IMR-90 (cell line): ENCODE measurements at regions not wholly inside any gene's neighbourhood (a gene's known extent, or its start where the extent isn't known, plus 50 kb on each side); places are given as distances from the start of the nearest gene placed in this dataset.

Experiments
- ATAC-seq: fragments of 200-7000 bp; cut with Tn5 transposase; 2 replicates; pipeline ENCODE4 v1.9.1; 2020; ENCODE audit warnings: low read depth, mild to moderate bottlenecking, moderate library complexity
- BruUV-seq: library from RNA; stranded (reverse); fragments of 400-500 nt; replicated peaks from 2 replicates; lab custom pipeline; 2021; lab: Mats Ljungman, UMichigan
- CTCF ChIA-PET: fragments of 300-600 bp; formaldehyde crosslinking; extraction: SDS; loops from one replicate; lab custom pipeline; 2021; ENCODE audit warnings: antibody characterized with exemption; lab: Yijun Ruan, JAX
- POLR2A ChIA-PET: fragments of 300-600 bp; sonication (Branson Sonifier 250); formaldehyde crosslinking; loops from one replicate; lab custom pipeline; 2022; ENCODE audit warnings: antibody characterized with exemption; ENCODE audit not compliant: unreplicated experiment; lab: Charles Lee
- DNase-seq: peaks from one replicate; pipeline ENCODE4 v3.0.0; 2013
- H2AFZ ChIP-seq: replicated peaks from 2 replicates; pipeline ENCODE3; 2013; ENCODE audit warnings: low read length, mild to moderate bottlenecking; ENCODE audit not compliant: poor library complexity
- H2AK5ac ChIP-seq: 2 replicates; pipeline ENCODE4 v1.6.1; 2013; ENCODE audit warnings: low read depth, low read length, inconsistent platforms
- H2AK9ac ChIP-seq: replicated peaks from 2 replicates; pipeline ENCODE3; 2013; ENCODE audit warnings: mild to moderate bottlenecking, low read depth, low read length, moderate library complexity; ENCODE audit not compliant: poor library complexity
- H2BK120ac ChIP-seq: 2 replicates; pipeline ENCODE4 v1.6.1; 2013; ENCODE audit warnings: low read depth, low read length, inconsistent platforms
- H2BK15ac ChIP-seq: 3 replicates; pipeline ENCODE4 v1.6.1; 2013; ENCODE audit warnings: low read depth, low read length, inconsistent platforms
- H2BK20ac ChIP-seq: 2 replicates; pipeline ENCODE4 v1.6.1; 2013; ENCODE audit warnings: low read depth, mild to moderate bottlenecking, inconsistent platforms, low read length, moderate library complexity
- H2BK5ac ChIP-seq: 2 replicates; pipeline ENCODE4 v1.6.1; 2013; ENCODE audit warnings: mild to moderate bottlenecking, low read depth, low read length, inconsistent platforms; ENCODE audit not compliant: poor library complexity, severe bottlenecking
- H3K14ac ChIP-seq: replicated peaks from 2 replicates; pipeline ENCODE4 v1.6.1; 2013; ENCODE audit warnings: low read depth, low read length, inconsistent platforms
- H3K18ac ChIP-seq: 2 replicates; pipeline ENCODE4 v1.6.1; 2013; ENCODE audit warnings: low read depth, low read length, control low read depth
- H3K23ac ChIP-seq: 2 replicates; pipeline ENCODE4 v1.6.1; 2013; ENCODE audit warnings: low read depth, low read length, inconsistent platforms
- H3K27ac ChIP-seq: 2 replicates; pipeline ENCODE4 v1.5.1; 2013; ENCODE audit warnings: mild to moderate bottlenecking, control low read depth, low read length; ENCODE audit not compliant: insufficient read depth
- H3K27me3 ChIP-seq: 2 replicates; pipeline ENCODE4 v1.6.1; 2013; ENCODE audit warnings: low read length; ENCODE audit not compliant: control insufficient read depth, insufficient read depth
- H3K36me3 ChIP-seq: 2 replicates; pipeline ENCODE4 v1.6.1; 2013; ENCODE audit warnings: low read length, mixed read lengths; ENCODE audit not compliant: control insufficient read depth, insufficient read depth
- H3K4ac ChIP-seq: 2 replicates; pipeline ENCODE4 v1.6.1; 2013; ENCODE audit warnings: low read depth, low read length, inconsistent platforms
- H3K4me1 ChIP-seq: 2 replicates; pipeline ENCODE4 v1.6.1; 2013; ENCODE audit warnings: low read length, mixed read lengths; ENCODE audit not compliant: control insufficient read depth, insufficient read depth
- H3K4me2 ChIP-seq: 2 replicates; pipeline ENCODE4 v1.6.1; 2013; ENCODE audit warnings: low read depth, mild to moderate bottlenecking, control low read depth, low read length, moderate library complexity
- H3K4me3 ChIP-seq: 2 replicates; pipeline ENCODE4 v1.5.1; 2013; ENCODE audit warnings: low read depth, mild to moderate bottlenecking, control low read depth, low read length, moderate library complexity; ENCODE audit not compliant: insufficient read depth
- H3K56ac ChIP-seq: 2 replicates; pipeline ENCODE4 v1.6.1; 2013; ENCODE audit warnings: low read length, inconsistent platforms; ENCODE audit not compliant: insufficient read depth; ENCODE audit errors: extremely low read depth
- H3K79me1 ChIP-seq, 2 experiments: 2 replicates each; pipeline ENCODE4 v1.6.1; 2013; ENCODE audit warnings: low read length in 2 of 2, inconsistent platforms in 1 of 2, low read depth in 1 of 2
- H3K9ac ChIP-seq: 2 replicates; pipeline ENCODE4 v1.6.1; 2013; ENCODE audit warnings: low read depth, low read length, control low read depth
- H3K9me1 ChIP-seq: 2 replicates; pipeline ENCODE4 v1.6.1; 2013; ENCODE audit warnings: low read length, inconsistent platforms; ENCODE audit not compliant: insufficient read depth
- H3K9me3 ChIP-seq: 2 replicates; pipeline ENCODE4 v1.6.1; 2013; ENCODE audit warnings: low read length; ENCODE audit not compliant: control insufficient read depth, insufficient read depth
- H4K20me1 ChIP-seq: 2 replicates; pipeline ENCODE4 v1.6.1; 2013; ENCODE audit warnings: low read length, inconsistent platforms; ENCODE audit not compliant: insufficient read depth
- H4K5ac ChIP-seq: 2 replicates; pipeline ENCODE4 v1.6.1; 2013; ENCODE audit warnings: mild to moderate bottlenecking, low read depth, low read length, control low read depth
- H4K8ac ChIP-seq, 2 experiments: 2 replicates each; pipeline ENCODE4 v1.6.1; 2013; ENCODE audit warnings: low read depth in 2 of 2, low read length in 2 of 2, control low read depth in 1 of 2, inconsistent platforms in 1 of 2
- H4K91ac ChIP-seq: 2 replicates; pipeline ENCODE4 v1.6.1; 2013; ENCODE audit warnings: low read depth, low read length, inconsistent platforms; ENCODE audit not compliant: insufficient read depth
- MAFK ChIP-seq: IDR thresholded peaks from 2 replicates; pipeline ENCODE4 v1.6.1; 2012; ENCODE audit warnings: low read depth, low read length, improper control_type of control experiment
- MXI1 ChIP-seq: IDR thresholded peaks from 2 replicates; pipeline ENCODE4 v1.6.1; 2012; ENCODE audit warnings: low read depth, mild to moderate bottlenecking, low read length, moderate library complexity, borderline replicate concordance
- RFX5 ChIP-seq: IDR thresholded peaks from 2 replicates; pipeline ENCODE4 v1.8.0; 2012; ENCODE audit warnings: low read depth, mild to moderate bottlenecking, low read length, moderate library complexity
- WGBS, 2 experiments: methylation state at CpG; one replicate each; pipeline versions ENCODE4 v1.1.5 to v1.1.7; 2013; ENCODE audit warnings: missing lambda C conversion rate in 2 of 2; ENCODE audit not compliant: insufficient read length in 1 of 2; ENCODE audit errors: extremely low coverage in 2 of 2; 5-methylcytosine and 5-hydroxymethylcytosine counted together
- dilution Hi-C: fragments of 300-500 bp; cut with HindIII; formaldehyde crosslinking; loops from one replicate; pipeline ENCODE4 v1.14.3; 2018; ENCODE audit warnings: low sequenced_read_pairs; ENCODE audit not compliant: unreplicated experiment
- in situ Hi-C: fragments of 300-500 bp; cut with MboI; formaldehyde crosslinking; loops from 3 replicates; pipeline ENCODE4 v1.14.3; 2019; ENCODE audit warnings: low sequenced_read_pairs, inconsistent platforms, mixed read lengths
- intact Hi-C: fragments of 100-400 bp; cut with micrococcal nuclease; formaldehyde crosslinking; loops from 2 replicates; pipeline ENCODE4 v1.10.0; 2022
- TF ChIP-seq, protein P1 (sequence below): fragments of 150-350 bp; IDR thresholded peaks from 2 replicates; pipeline ENCODE4 v1.6.1; 2017; ENCODE audit warnings: mild to moderate bottlenecking, antibody characterized with exemption, low read length, low read depth

DNA sequence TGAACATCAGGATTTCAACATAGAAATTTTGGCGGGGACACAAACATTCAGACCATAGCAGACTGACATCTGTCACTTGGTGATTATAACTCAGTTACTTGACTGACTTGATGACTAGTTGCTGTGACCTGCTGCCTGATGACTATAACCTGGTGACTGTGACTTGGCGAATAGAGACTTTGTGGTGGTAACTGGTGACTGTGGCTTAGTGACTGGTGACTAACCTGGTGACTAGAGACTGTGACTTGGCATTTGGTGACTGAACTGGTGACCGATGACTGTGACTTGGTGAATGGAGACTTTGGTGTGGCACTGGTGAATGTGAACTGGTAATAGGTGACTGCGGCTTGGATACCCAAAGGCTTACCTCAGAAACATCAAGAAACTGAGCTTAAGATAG lies 563.1 kb upstream of the FAM98A start:
- Histone ChIP-seq H3K27me3 (no peaks in the 10 kb centered on the region), H3K56ac (no peak overlapping the region), H3K79me1 (no peaks in the 10 kb centered on the region), H3K18ac (no peak overlapping the region), H2AFZ (no peak overlapping the region), H4K5ac (no peak overlapping the region), H3K14ac (no peak overlapping the region), H3K4ac (no peak overlapping the region), H3K23ac (no peak overlapping the region), H2BK20ac (no peak overlapping the region), H3K9ac (no peak overlapping the region), H2AK9ac (no peak overlapping the region), H3K27ac (no peak overlapping the region), H3K4me1 (no peaks in the 10 kb centered on the region), H3K9me1 (no peaks in the 10 kb centered on the region), H2BK120ac (no peak overlapping the region), H2BK15ac (no peak overlapping the region), H3K4me3 (no peak overlapping the region), H4K8ac (no peak overlapping the region), H3K36me3 (no peaks in the 10 kb centered on the region), H2BK5ac (no peak overlapping the region), H3K4me2 (no peak overlapping the region), H4K91ac (no peak overlapping the region), H2AK5ac (no peak overlapping the region), H3K9me3 (peaks cover 4% of the 10 kb centered on the region; the same call in 1 of the 2 replicates), H4K20me1 (no peaks in the 10 kb centered on the region)
- DNase-seq (no peak), ATAC-seq (no peak)
- intact Hi-C loops (no loop called here), dilution Hi-C loops (no loop called here), in situ Hi-C loops (no loop called here)
- CTCF ChIA-PET = no interaction called here
- POLR2A ChIA-PET = no interaction called here
- no TSS peak for BruUV-seq
- 73% methylated on average over 3 of the region's 4 CpGs; no CpG with 5 or more reads in 1 of the 2 experiments for WGBS, 2 experiments
- no peak for TF ChIP-seq MAFK
- TF ChIP-seq MXI1 = no peak
- no peak for TF ChIP-seq RFX5
- TF ChIP-seq, protein P1, sequence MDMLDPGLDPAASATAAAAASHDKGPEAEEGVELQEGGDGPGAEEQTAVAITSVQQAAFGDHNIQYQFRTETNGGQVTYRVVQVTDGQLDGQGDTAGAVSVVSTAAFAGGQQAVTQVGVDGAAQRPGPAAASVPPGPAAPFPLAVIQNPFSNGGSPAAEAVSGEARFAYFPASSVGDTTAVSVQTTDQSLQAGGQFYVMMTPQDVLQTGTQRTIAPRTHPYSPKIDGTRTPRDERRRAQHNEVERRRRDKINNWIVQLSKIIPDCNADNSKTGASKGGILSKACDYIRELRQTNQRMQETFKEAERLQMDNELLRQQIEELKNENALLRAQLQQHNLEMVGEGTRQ = no peak
